IMR-90 (cell line): ENCODE measurements at regions not wholly inside any gene's neighbourhood (a gene's known extent, or its start where the extent isn't known, plus 50 kb on each side); places are given as distances from the start of the nearest gene placed in this dataset.

Experiments
- ATAC-seq: fragments of 200-7000 bp; cut with Tn5 transposase; 2 replicates; pipeline ENCODE4 v1.9.1; 2020; ENCODE audit warnings: low read depth, mild to moderate bottlenecking, moderate library complexity
- BruUV-seq: library from RNA; stranded (reverse); fragments of 400-500 nt; replicated peaks from 2 replicates; lab custom pipeline; 2021; lab: Mats Ljungman, UMichigan
- CTCF ChIA-PET: fragments of 300-600 bp; formaldehyde crosslinking; extraction: SDS; loops from one replicate; lab custom pipeline; 2021; ENCODE audit warnings: antibody characterized with exemption; lab: Yijun Ruan, JAX
- POLR2A ChIA-PET: fragments of 300-600 bp; sonication (Branson Sonifier 250); formaldehyde crosslinking; loops from one replicate; lab custom pipeline; 2022; ENCODE audit warnings: antibody characterized with exemption; ENCODE audit not compliant: unreplicated experiment; lab: Charles Lee
- DNase-seq: peaks from one replicate; pipeline ENCODE4 v3.0.0; 2013
- H2AFZ ChIP-seq: replicated peaks from 2 replicates; pipeline ENCODE3; 2013; ENCODE audit warnings: low read length, mild to moderate bottlenecking; ENCODE audit not compliant: poor library complexity
- H2AK5ac ChIP-seq: 2 replicates; pipeline ENCODE4 v1.6.1; 2013; ENCODE audit warnings: low read depth, low read length, inconsistent platforms
- H2AK9ac ChIP-seq: replicated peaks from 2 replicates; pipeline ENCODE3; 2013; ENCODE audit warnings: mild to moderate bottlenecking, low read depth, low read length, moderate library complexity; ENCODE audit not compliant: poor library complexity
- H2BK120ac ChIP-seq: 2 replicates; pipeline ENCODE4 v1.6.1; 2013; ENCODE audit warnings: low read depth, low read length, inconsistent platforms
- H2BK15ac ChIP-seq: 3 replicates; pipeline ENCODE4 v1.6.1; 2013; ENCODE audit warnings: low read depth, low read length, inconsistent platforms
- H2BK20ac ChIP-seq: 2 replicates; pipeline ENCODE4 v1.6.1; 2013; ENCODE audit warnings: low read depth, mild to moderate bottlenecking, inconsistent platforms, low read length, moderate library complexity
- H2BK5ac ChIP-seq: 2 replicates; pipeline ENCODE4 v1.6.1; 2013; ENCODE audit warnings: mild to moderate bottlenecking, low read depth, low read length, inconsistent platforms; ENCODE audit not compliant: poor library complexity, severe bottlenecking
- H3K14ac ChIP-seq: replicated peaks from 2 replicates; pipeline ENCODE4 v1.6.1; 2013; ENCODE audit warnings: low read depth, low read length, inconsistent platforms
- H3K18ac ChIP-seq: 2 replicates; pipeline ENCODE4 v1.6.1; 2013; ENCODE audit warnings: low read depth, low read length, control low read depth
- H3K23ac ChIP-seq: 2 replicates; pipeline ENCODE4 v1.6.1; 2013; ENCODE audit warnings: low read depth, low read length, inconsistent platforms
- H3K27ac ChIP-seq: 2 replicates; pipeline ENCODE4 v1.5.1; 2013; ENCODE audit warnings: mild to moderate bottlenecking, control low read depth, low read length; ENCODE audit not compliant: insufficient read depth
- H3K27me3 ChIP-seq: 2 replicates; pipeline ENCODE4 v1.6.1; 2013; ENCODE audit warnings: low read length; ENCODE audit not compliant: control insufficient read depth, insufficient read depth
- H3K36me3 ChIP-seq: 2 replicates; pipeline ENCODE4 v1.6.1; 2013; ENCODE audit warnings: low read length, mixed read lengths; ENCODE audit not compliant: control insufficient read depth, insufficient read depth
- H3K4ac ChIP-seq: 2 replicates; pipeline ENCODE4 v1.6.1; 2013; ENCODE audit warnings: low read depth, low read length, inconsistent platforms
- H3K4me1 ChIP-seq: 2 replicates; pipeline ENCODE4 v1.6.1; 2013; ENCODE audit warnings: low read length, mixed read lengths; ENCODE audit not compliant: control insufficient read depth, insufficient read depth
- H3K4me2 ChIP-seq: 2 replicates; pipeline ENCODE4 v1.6.1; 2013; ENCODE audit warnings: low read depth, mild to moderate bottlenecking, control low read depth, low read length, moderate library complexity
- H3K4me3 ChIP-seq: 2 replicates; pipeline ENCODE4 v1.5.1; 2013; ENCODE audit warnings: low read depth, mild to moderate bottlenecking, control low read depth, low read length, moderate library complexity; ENCODE audit not compliant: insufficient read depth
- H3K56ac ChIP-seq: 2 replicates; pipeline ENCODE4 v1.6.1; 2013; ENCODE audit warnings: low read length, inconsistent platforms; ENCODE audit not compliant: insufficient read depth; ENCODE audit errors: extremely low read depth
- H3K79me1 ChIP-seq, 2 experiments: 2 replicates each; pipeline ENCODE4 v1.6.1; 2013; ENCODE audit warnings: low read length in 2 of 2, inconsistent platforms in 1 of 2, low read depth in 1 of 2
- H3K9ac ChIP-seq: 2 replicates; pipeline ENCODE4 v1.6.1; 2013; ENCODE audit warnings: low read depth, low read length, control low read depth
- H3K9me1 ChIP-seq: 2 replicates; pipeline ENCODE4 v1.6.1; 2013; ENCODE audit warnings: low read length, inconsistent platforms; ENCODE audit not compliant: insufficient read depth
- H3K9me3 ChIP-seq: 2 replicates; pipeline ENCODE4 v1.6.1; 2013; ENCODE audit warnings: low read length; ENCODE audit not compliant: control insufficient read depth, insufficient read depth
- H4K20me1 ChIP-seq: 2 replicates; pipeline ENCODE4 v1.6.1; 2013; ENCODE audit warnings: low read length, inconsistent platforms; ENCODE audit not compliant: insufficient read depth
- H4K5ac ChIP-seq: 2 replicates; pipeline ENCODE4 v1.6.1; 2013; ENCODE audit warnings: mild to moderate bottlenecking, low read depth, low read length, control low read depth
- H4K8ac ChIP-seq, 2 experiments: 2 replicates each; pipeline ENCODE4 v1.6.1; 2013; ENCODE audit warnings: low read depth in 2 of 2, low read length in 2 of 2, control low read depth in 1 of 2, inconsistent platforms in 1 of 2
- H4K91ac ChIP-seq: 2 replicates; pipeline ENCODE4 v1.6.1; 2013; ENCODE audit warnings: low read depth, low read length, inconsistent platforms; ENCODE audit not compliant: insufficient read depth
- BHLHE40 ChIP-seq: fragments of 150-350 bp; IDR thresholded peaks from 2 replicates; pipeline ENCODE4 v1.6.1; 2016; ENCODE audit warnings: mild to moderate bottlenecking, low read depth, low read length
- CEBPB ChIP-seq: IDR thresholded peaks from 2 replicates; pipeline ENCODE4 v1.6.1; 2012; ENCODE audit warnings: low read depth, low read length, improper control_type of control experiment
- CHD1 ChIP-seq: IDR thresholded peaks from 2 replicates; pipeline ENCODE4 v1.6.1; 2012; ENCODE audit warnings: low read depth, low read length, improper control_type of control experiment
- ELK1 ChIP-seq: fragments of 150-350 bp; IDR thresholded peaks from 2 replicates; pipeline ENCODE4 v1.6.1; 2016; ENCODE audit warnings: low read depth, mild to moderate bottlenecking, low read length, moderate library complexity, borderline replicate concordance
- FOS ChIP-seq: fragments of 150-350 bp; IDR thresholded peaks from 2 replicates; pipeline ENCODE4 v1.6.1; 2016; ENCODE audit warnings: low read depth, low read length
- MAFK ChIP-seq: IDR thresholded peaks from 2 replicates; pipeline ENCODE4 v1.6.1; 2012; ENCODE audit warnings: low read depth, low read length, improper control_type of control experiment
- MAZ ChIP-seq: IDR thresholded peaks from 2 replicates; pipeline ENCODE4 v1.6.1; 2012; ENCODE audit warnings: low read depth, mild to moderate bottlenecking, low read length, improper control_type of control experiment, moderate library complexity, borderline replicate concordance
- MXI1 ChIP-seq: IDR thresholded peaks from 2 replicates; pipeline ENCODE4 v1.6.1; 2012; ENCODE audit warnings: low read depth, mild to moderate bottlenecking, low read length, moderate library complexity, borderline replicate concordance
- POLR2A ChIP-seq: IDR thresholded peaks from 2 replicates; pipeline ENCODE4 v1.6.1; 2012; ENCODE audit warnings: mild to moderate bottlenecking, low read depth, low read length
- RCOR1 ChIP-seq: IDR thresholded peaks from 2 replicates; pipeline ENCODE4 v1.6.1; 2012; ENCODE audit warnings: mild to moderate bottlenecking, low read length, improper control_type of control experiment; ENCODE audit not compliant: insufficient replicate concordance
- RFX5 ChIP-seq: IDR thresholded peaks from 2 replicates; pipeline ENCODE4 v1.8.0; 2012; ENCODE audit warnings: low read depth, mild to moderate bottlenecking, low read length, moderate library complexity
- SMC3 ChIP-seq: fragments of 150-350 bp; IDR thresholded peaks from 2 replicates; pipeline ENCODE4 v1.6.1; 2016; ENCODE audit warnings: low read depth, mild to moderate bottlenecking, antibody characterized with exemption, low read length, moderate library complexity
- WGBS, 2 experiments: methylation state at CpG; one replicate each; pipeline versions ENCODE4 v1.1.5 to v1.1.7; 2013; ENCODE audit warnings: missing lambda C conversion rate in 2 of 2; ENCODE audit not compliant: insufficient read length in 1 of 2; ENCODE audit errors: extremely low coverage in 2 of 2; 5-methylcytosine and 5-hydroxymethylcytosine counted together
- dilution Hi-C: fragments of 300-500 bp; cut with HindIII; formaldehyde crosslinking; loops from one replicate; pipeline ENCODE4 v1.14.3; 2018; ENCODE audit warnings: low sequenced_read_pairs; ENCODE audit not compliant: unreplicated experiment
- in situ Hi-C: fragments of 300-500 bp; cut with MboI; formaldehyde crosslinking; loops from 3 replicates; pipeline ENCODE4 v1.14.3; 2019; ENCODE audit warnings: low sequenced_read_pairs, inconsistent platforms, mixed read lengths
- intact Hi-C: fragments of 100-400 bp; cut with micrococcal nuclease; formaldehyde crosslinking; loops from 2 replicates; pipeline ENCODE4 v1.10.0; 2022
- TF ChIP-seq, protein P1 (sequence below): fragments of 150-350 bp; IDR thresholded peaks from 2 replicates; pipeline ENCODE4 v1.6.1; 2017; ENCODE audit warnings: mild to moderate bottlenecking, antibody characterized with exemption, low read length, low read depth

DNA sequence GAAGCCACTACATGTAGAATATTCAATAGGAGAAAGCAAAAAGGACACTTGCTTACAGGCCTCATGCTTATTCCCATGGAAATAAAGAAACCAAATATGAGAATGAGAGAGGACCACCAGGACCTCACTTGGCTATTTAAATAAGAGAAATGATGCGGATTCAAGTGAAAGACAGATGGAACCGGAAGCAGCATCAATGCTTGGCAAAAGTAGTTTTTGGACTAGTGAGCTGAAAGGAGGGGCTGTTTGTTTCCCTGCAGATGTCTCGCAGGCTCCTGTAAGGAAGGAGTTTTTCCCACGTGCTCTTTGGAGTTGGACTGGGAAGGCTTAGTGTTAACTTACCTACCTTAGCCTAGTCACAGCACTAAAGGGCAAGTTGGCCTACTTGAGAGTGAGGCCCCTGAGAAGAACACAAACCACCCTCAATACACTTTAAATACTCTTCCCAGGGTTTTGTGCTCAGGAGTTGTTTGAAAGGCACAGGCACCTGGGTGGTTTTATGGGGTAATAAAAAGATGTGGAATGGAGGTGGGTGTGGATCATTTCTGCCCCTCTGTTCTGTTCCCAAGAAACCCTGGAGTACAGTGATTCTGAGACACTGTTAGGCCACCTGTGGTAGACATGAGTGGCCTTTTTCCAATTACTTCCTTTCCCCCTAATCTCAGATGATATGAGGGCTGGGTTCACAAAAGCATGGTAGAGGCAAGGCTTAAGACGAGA lies 113.3 kb upstream of the C1GALT1C1 start:
- ATAC-seq (no peak), DNase-seq (no peak)
- H2BK5ac ChIP-seq, result no peak overlapping the region
- H3K14ac ChIP-seq, result no peak overlapping the region
- H3K56ac ChIP-seq, result no peak overlapping the region
- no peak overlapping the region for H4K8ac ChIP-seq
- no peaks in the 10 kb centered on the region for H3K9me3 ChIP-seq
- no peak overlapping the region for H3K9ac ChIP-seq
- WGBS, 2 experiments, result 70% methylated on average over 2 of the region's 5 CpGs; no CpG with 5 or more reads in 1 of the 2 experiments
- H2BK15ac ChIP-seq, result no peak overlapping the region
- no peaks in the 10 kb centered on the region for H3K9me1 ChIP-seq
- H4K5ac ChIP-seq, result no peak overlapping the region
- H2BK20ac ChIP-seq, result no peak overlapping the region
- no peak overlapping the region for H2BK120ac ChIP-seq
- H3K18ac ChIP-seq, result no peak overlapping the region
- no peaks in the 10 kb centered on the region for H3K27me3 ChIP-seq
- no peaks in the 10 kb centered on the region for H4K20me1 ChIP-seq
- no peak overlapping the region for H3K27ac ChIP-seq
- no peaks in the 10 kb centered on the region for H3K79me1 ChIP-seq
- no peak overlapping the region for H3K4me2 ChIP-seq
- no peak overlapping the region for H2AK5ac ChIP-seq
- H3K4ac ChIP-seq, result no peak overlapping the region
- ChIA-PET CTCF (no interaction called here), POLR2A (no interaction called here)
- H3K36me3 ChIP-seq, result no peaks in the 10 kb centered on the region
- no peak overlapping the region for H4K91ac ChIP-seq
- no peak overlapping the region for H2AK9ac ChIP-seq
- TF ChIP-seq CHD1 (no peak), RFX5 (no peak), MAFK (no peak), POLR2A (no peak), CEBPB (no peak), SMC3 (no peak), RCOR1 (no peak), MXI1 (no peak), BHLHE40 (no peak), ELK1 (no peak), MAZ (no peak), FOS (no peak)
- TF ChIP-seq, protein P1, sequence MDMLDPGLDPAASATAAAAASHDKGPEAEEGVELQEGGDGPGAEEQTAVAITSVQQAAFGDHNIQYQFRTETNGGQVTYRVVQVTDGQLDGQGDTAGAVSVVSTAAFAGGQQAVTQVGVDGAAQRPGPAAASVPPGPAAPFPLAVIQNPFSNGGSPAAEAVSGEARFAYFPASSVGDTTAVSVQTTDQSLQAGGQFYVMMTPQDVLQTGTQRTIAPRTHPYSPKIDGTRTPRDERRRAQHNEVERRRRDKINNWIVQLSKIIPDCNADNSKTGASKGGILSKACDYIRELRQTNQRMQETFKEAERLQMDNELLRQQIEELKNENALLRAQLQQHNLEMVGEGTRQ, result no peak
- BruUV-seq, result no TSS peak
- H3K23ac ChIP-seq, result no peak overlapping the region
- intact Hi-C loops (no loop called here), dilution Hi-C loops (no loop called here), in situ Hi-C loops (no loop called here)
- no peak overlapping the region for H2AFZ ChIP-seq
- H3K4me1 ChIP-seq, result no peaks in the 10 kb centered on the region
- H3K4me3 ChIP-seq, result no peak overlapping the region
